ELR (cell line): ENCODE measurements at regions not wholly inside any gene's neighbourhood (a gene's known extent, or its start where the extent isn't known, plus 50 kb on each side); places are given as distances from the start of the nearest gene placed in this dataset.

Source experiments
- DNase-seq: peaks from one replicate; pipeline ENCODE4 v3.0.0-alpha.2; 2015; ENCODE audit warnings: low read depth

- no peak for DNase-seq
Observed at GRCh38 chr14:76664790-76665189, 96.5 kb upstream of the VASH1 start.

- DNase-seq, result no peak
Observed at GRCh38 chr14:76666746-76667145, 94.5 kb upstream of the VASH1 start.

GRCh38 chr14:76669770-76670169 lies 91.5 kb upstream of the VASH1 start:
- peak; percentile 10 for DNase-seq

DNA sequence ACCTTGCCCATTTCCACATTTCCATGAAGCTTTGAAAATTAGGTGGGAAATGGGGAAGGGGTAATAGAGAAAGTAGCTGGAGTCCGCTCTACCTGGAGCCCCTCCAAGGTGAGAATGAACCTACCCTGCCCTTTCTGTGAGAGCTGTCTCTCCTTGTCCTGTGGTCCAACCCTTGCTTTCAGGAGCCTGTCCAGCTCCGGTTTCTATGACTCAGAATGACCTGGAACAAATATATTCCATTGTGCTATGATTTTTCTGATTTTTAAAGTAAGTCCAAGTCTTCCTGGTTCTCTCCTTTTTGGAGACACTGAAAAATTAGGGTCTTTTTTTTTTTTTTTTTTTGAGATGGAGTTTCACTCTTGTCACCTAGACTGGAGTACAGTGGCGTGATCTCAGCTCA lies 89.1 kb upstream of the VASH1 start:
- peak; percentile 20 for DNase-seq

DNA sequence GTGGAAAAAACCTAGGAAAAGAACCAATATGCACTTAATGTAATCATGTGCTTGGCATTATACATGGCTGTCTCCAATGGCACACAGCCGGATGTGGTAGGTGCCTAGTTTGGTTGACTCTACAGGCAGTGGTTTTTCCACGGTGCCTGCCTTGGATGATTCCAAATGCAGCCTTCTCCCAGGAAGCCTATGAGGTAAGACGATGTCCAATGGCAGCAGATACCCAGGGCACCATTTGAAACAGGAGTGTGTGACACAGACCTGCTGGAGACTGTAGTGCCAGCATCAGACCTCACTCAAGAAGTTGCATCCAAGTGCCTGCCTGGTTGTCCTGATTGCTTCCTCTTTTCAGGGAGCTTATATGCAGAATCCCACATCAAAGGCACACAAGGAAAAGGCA lies 88.0 kb upstream of the VASH1 start:
- no peak for DNase-seq

DNA sequence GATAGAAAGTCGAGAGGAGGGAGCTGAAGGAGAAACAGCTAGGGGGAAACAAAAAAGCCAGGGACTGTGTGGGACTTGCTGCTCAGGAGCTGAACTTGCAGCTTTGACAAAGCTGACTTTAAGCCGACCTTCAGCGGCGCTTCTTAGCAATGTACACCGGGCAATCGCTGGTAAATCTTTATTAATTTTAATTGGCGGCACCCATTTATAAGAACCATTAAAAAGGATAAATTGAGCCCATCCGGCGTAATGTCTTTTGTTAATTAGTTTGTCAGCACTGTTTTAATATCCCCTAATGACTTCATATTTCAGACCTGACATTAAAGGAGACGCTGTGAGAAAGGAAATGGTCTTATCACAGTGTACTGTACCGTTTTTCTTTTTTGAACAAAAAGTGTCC lies 86.2 kb upstream of the VASH1 start:
- no peak for DNase-seq

DNA sequence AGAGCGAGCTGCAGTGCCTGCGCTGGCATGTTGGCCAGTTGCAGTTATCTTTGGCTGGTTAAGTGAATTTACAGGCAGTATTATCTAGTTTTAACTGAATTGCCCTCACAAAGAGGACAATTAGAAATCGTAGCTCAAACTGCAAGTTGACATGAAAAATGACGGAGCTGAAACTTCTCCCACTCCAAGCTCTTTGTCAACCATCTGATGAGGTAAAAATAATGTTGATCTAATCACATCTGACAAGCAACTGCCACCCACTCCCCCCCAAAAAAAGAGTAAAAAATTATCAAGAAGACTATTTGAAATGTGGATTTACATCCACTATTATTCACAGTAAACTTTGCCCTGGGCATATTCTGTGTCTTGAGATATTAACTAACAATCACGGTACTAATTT lies 84.7 kb upstream of the VASH1 start:
- no peak for DNase-seq

DNA sequence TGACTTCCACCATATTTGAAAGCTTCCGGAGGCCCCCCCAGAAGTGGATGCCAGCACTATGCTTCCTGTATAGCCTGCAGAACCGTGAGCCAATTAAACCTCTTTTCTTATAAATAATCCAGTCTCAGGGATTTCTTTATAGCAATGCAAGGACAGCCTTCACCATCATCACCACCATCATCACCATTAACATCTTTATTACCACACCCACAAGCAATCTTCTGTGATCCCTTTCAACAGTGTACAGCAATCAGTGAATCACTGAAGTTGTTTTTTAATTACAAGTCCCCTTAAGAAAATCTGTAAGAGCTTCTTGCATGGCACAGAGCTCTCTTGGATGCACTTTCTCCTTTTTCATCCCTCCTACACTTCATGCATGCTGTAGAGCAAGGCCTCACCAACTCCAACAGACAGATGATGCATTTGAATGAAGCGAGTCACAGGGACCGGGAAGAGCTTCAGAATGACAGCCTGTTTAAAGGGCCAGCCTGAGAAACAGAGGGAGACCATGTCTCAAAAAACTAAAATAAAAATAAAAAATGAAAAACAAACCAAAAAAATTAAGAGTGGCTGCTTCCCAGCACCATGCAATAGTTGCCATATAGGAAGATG lies 83.6 kb upstream of the VASH1 start:
- DNase-seq, result no peak

GRCh38 chr14:76678244-76678800 lies 82.9 kb upstream of the VASH1 start:
- no peak for DNase-seq

GRCh38 chr14:76682367-76682766 lies 78.9 kb upstream of the VASH1 start:
- DNase-seq, result no peak

- DNase-seq, result no peak
Observed at GRCh38 chr14:76686646-76687045, 74.6 kb upstream of the VASH1 start.

DNA sequence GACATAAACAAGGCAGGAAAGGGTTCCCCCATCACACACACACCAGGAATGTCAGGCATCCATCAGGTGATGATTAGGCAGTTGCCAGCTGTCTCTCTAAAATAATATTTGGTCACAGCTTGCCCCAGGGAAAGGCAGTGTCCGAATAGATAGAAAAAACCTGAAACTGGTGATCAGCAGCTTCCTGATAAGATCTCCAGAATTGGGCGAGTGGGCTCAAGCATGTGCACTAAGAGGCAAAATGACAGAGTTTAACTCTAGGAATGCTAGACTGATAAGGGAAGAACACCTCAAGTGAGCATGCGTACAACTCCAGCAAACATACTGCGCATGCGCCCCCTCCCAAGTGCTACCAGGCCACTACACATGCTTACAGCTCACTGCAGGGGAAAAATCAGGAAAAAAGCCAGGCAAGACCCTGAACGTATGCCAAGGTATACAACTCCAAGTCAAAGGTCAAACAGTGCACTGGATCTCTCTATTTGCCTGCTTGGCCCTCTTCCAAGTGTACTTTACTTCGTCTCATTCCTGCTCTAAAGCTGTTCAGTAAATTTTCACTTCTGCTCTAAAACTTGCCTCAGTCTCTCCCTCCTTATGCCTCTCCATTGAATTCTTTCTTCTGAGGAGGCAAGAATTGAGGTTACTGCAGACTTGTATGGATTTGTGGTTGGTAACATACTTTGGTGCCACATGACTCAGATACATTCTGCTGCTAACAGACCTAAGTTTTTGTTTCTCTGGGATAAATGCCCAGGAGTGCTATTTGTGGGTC lies 73.5 kb upstream of the VASH1 start:
- no peak for DNase-seq

- DNase-seq, result no peak
Observed at GRCh38 chr14:76688383-76688671, 72.9 kb upstream of the VASH1 start.

DNA sequence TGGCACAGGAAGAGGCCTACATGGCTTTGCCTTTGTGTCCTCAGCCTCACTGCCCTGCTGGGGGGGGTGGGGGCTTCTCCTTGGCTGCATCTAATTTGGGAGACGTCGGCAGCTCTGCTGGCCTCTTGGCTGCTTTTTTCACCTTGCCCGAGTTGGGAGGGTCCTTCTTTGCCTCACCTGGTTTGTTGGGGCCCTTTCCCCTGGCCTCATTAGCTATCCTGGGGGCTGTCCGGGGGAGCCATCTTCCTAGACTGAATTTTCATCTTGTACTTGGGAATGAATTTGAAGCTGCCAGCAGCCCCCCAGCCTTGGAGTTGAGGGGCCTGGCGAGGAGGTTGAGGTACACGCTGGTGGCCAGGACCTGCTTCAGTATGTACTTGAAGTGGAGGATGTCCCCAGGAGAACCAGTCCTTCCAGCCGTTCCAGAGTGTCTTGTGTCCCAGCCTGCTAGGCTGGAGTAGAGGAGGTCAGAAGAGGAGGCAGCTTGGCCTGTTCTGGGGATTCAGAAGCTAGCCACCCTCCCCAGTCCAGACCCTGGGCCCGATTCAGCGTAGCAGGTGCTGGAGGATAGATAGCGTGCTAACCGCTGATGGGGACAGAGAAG lies 70.7 kb upstream of the VASH1 start:
- no peak for DNase-seq

DNA sequence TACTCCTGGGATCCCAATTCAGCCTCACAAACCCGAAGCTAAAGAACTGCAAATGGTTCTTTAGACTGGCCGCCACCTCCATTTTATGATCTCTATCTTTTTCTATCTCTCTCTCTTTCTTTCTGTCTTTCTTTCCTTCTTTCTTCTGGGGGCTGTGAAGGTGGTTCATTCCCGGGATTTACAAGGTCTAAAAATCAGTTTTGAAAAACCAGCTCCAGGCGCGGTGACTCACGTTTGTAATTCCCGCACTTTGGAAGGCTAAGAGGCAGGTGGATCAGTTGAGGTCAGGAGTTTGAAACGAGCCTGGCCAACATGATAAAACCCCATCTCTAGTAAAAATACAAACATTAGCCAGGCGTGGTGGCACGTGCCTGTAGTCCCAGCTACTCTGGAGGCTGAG lies 67.2 kb upstream of the VASH1 start:
- DNase-seq, result no peak

DNA sequence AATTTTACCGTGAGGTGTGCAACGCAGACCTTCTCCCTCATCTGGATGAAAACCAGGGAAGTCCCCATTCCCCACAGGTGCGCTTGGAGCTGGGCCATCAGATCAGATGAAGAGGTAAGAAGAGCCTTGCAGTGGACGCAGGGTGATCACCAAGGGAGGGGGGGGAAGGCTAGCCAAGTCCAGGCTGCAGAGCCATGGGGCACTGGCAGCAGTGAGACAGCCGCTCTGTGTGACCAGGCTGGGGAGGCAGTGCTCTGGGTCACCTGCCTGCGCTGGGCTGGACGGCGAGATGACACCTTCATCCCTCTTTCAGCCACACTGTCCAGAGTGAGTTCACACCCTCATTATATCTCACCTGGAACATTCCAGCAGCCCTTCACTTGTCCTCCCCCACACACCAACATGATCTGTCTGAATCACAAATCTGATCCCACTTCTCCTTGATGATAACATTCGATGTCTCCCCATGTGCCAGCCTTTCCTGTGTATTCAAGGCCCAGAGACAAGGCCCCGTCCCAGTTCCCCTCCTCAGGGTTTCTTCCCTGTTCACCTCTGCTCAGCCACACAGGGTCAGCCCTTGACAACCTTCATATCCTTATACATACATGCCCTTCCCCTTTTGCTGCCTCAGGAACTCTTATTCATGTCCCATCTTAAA lies 65.9 kb upstream of the VASH1 start:
- DNase-seq, result no peak

- no peak for DNase-seq
Observed at GRCh38 chr14:76696361-76696760, 64.9 kb upstream of the VASH1 start.

DNA sequence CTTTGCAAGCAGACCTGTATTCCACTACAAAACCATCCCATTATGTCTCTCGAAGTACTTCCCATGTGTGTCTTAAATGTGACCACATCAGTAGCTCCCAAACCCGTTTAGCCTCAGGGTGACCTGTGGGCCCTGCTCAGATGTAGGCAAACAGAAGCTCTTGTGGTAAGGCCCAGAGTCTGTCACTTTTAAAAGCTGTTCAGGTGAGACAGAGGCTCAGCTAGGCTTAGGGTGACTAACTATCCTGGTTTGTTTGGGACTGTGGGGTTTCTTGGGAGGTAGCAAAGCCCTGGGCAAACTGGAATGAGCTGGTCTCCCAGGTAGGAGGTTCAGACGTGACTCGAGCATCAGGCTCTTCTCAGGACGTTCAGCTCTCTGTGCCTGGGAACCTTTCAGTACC lies 64.5 kb upstream of the VASH1 start:
- DNase-seq, result no peak

DNA sequence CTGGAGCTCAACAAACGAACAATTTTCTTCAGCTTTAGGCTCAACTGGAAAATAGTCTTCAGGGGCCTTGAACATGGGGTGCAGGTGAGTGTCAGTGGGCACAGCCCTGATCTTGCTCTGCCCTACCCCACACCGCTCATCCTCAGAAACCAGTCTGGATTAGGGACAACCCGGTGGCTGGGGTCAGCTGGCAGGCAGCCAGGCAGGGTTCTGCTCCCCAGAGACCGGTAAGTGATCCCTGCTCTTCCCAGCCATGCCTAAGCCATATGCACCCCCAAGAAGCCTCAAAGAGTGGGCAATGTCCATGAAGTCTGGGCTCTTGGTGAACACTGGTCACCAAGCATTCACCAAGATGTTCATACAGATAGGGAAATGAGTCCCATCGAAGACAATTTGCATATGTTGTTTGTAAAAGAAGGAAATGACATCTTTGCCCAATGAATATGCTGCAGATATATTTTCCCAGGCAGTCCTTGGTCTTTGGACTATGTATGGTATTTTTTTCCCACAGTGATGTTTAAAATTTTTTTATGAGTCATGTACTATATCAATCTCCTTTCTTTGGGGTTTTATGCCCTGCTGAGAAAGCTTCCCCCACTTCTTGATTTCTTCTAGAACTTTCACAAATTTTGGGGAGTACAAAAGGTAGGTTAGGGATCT lies 63.9 kb upstream of the VASH1 start:
- DNase-seq, result no peak

DNA sequence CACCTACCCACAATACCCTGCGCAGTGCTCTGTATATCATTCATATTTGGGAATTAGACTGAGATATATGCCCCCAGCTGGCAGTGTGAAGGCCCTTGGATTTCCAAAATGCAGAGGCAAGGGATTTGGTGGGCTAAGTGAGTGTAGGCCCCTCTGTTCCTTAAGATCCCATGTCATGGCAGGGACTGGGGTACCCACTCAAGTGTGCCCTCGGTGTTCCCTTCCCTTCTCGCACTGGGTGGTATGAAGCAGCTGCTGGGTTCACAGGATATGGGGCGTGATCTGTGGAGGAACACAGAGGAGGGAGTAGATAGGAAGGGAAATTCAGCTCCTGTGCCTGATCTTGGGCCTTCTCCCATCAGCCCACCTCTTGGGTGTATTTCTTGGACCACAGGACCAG lies 63.1 kb upstream of the VASH1 start:
- no peak for DNase-seq

DNA sequence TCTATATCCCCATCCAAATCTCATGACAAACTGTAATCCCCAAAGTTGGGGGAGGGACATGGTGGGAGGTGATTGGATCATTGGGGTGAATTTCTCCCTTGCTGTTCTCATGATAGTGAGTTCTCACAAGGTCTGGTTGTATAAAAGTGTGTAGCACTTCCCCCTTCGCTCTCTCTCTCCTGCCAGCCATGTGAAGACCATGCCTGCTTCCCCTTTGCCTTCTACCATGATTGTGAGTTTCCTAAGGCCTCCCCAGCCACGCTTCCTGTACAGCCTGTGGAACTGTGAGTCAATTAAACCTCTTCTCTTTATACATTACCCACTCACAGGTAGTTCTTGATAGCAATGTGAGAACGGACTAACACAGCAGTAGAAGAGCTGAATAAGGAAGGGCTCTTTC lies 62.6 kb upstream of the VASH1 start:
- DNase-seq, result no peak

DNA sequence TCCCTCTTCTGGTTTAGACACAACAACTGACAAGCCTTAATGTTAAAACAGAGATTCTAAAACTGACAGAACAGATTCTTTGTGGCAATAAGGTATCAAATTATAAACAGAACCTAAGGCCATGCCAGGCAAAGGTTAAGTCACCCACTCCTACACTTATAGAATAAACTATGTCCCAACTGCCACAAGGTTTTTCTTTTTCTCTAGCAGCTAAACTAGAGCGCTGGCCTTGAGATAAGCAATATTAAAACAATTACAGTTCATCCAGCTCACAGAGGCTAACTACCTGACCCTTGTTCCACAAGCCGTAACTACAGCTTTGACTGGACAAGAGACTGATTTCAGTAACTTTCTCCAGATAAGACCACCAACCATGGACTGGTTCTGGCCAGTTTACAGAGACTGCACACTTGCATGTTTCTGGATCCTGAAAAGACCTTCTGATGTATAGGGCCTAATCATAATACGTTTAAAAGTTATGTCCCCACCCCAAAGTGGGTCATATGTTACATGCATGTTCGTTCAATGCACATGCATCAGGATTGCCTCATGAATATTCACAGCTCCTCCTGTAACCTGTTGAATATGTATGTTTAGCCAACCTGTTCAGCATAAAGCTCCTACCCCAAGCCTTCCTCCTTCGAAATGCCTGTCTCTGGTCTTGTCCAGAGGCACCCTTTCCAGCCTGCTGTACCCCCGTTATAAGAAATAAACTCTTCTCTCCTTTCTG lies 61.9 kb upstream of the VASH1 start:
- no peak for DNase-seq
